SK-N-MC (cell line): ENCODE measurements at regions not wholly inside any gene's neighbourhood (a gene's known extent, or its start where the extent isn't known, plus 50 kb on each side); places are given as distances from the start of the nearest gene placed in this dataset.

ENCODE experiments used
- EZH2 ChIP-seq: fragments of 200-600 bp; sonication (generic); IDR thresholded peaks from one replicate; pipeline ENCODE4 v1.6.1; 2017; ENCODE audit warnings: antibody characterized with exemption
- FOXP2 ChIP-seq: optimal IDR thresholded peaks from 2 replicates; pipeline ENCODE3; 2011; ENCODE audit warnings: mild to moderate bottlenecking, moderate library complexity; ENCODE audit not compliant: insufficient read depth; ENCODE audit errors: extremely low read length, control extremely low read depth
- POLR2AphosphoS5 ChIP-seq: IDR thresholded peaks from 2 replicates; pipeline ENCODE4 v1.6.1; 2012; ENCODE audit warnings: mild to moderate bottlenecking, low read depth, low read length, borderline replicate concordance

- TF ChIP-seq EZH2 = no peak
- no peak for TF ChIP-seq POLR2AphosphoS5
- TF ChIP-seq FOXP2 = no peak
These were observed 144.0 kb upstream of the PLPPR1 start for GRCh38 chr9:100884518-100884917.
